Stomach (tissue), 4 donors: ENCODE measurements at regions not wholly inside any gene's neighbourhood (a gene's known extent, or its start where the extent isn't known, plus 50 kb on each side); places are given as distances from the start of the nearest gene placed in this dataset.

Source experiments
- CTCF ChIP-seq, 7 experiments: fragments of 450-650 bp in 4 of 7; fragments of 200-600 bp in 3 of 7; sonication (generic) in 3 of 7; IDR thresholded peaks; one replicate each; pipeline ENCODE4 v1.5.1; 2016 to 2019; ENCODE audit warnings: antibody characterized with exemption in 7 of 7, control low read depth in 2 of 7, mild to moderate bottlenecking in 1 of 7
- POLR2A ChIP-seq, 4 donors: fragments of 450-650 bp; IDR thresholded peaks; one replicate each; pipeline ENCODE4 v1.6.1; 2016; ENCODE audit warnings: antibody characterized with exemption in 4 of 4, control low read depth in 2 of 4, mild to moderate bottlenecking in 1 of 4, moderate library complexity in 1 of 4

- TF ChIP-seq POLR2A (IDR thresholded peaks at IDR 0.05) (no peak), CTCF (IDR thresholded peaks at IDR 0.05) (no peak)
Observed at GRCh38 chr6:86453232-86453631, 484.1 kb upstream of the HTR1E start.
